Memory B cell (primary cell): ENCODE measurements at regions not wholly inside any gene's neighbourhood (a gene's known extent, or its start where the extent isn't known, plus 50 kb on each side); places are given as distances from the start of the nearest gene placed in this dataset.

Experiments used
- ATAC-seq: fragments of 150-1000 bp; cut with Tn5 transposase; 2 replicates; pipeline ENCODE4 v1.10.0; 2021; ENCODE audit warnings: low read depth, mild to moderate bottlenecking, moderate library complexity
- DNase-seq, 2 donors: peaks; one replicate each; pipeline ENCODE4 v3.0.0; 2022; ENCODE audit warnings: low spot score in 2 of 2
- H3K27ac Mint-ChIP-seq: one replicate; pipeline ENCODE4 v1.8.0; 2022; ENCODE audit warnings: mild to moderate bottlenecking, moderate library complexity, mixed read lengths
- H3K27me3 Mint-ChIP-seq: one replicate; pipeline ENCODE4 v1.8.0; 2022; ENCODE audit warnings: mixed read lengths
- H3K36me3 Mint-ChIP-seq: one replicate; pipeline ENCODE4 v1.8.0; 2022; ENCODE audit warnings: mild to moderate bottlenecking, mixed read lengths
- H3K4me1 Mint-ChIP-seq: one replicate; pipeline ENCODE4 v1.8.0; 2022; ENCODE audit warnings: mixed read lengths
- H3K4me3 Mint-ChIP-seq: one replicate; pipeline ENCODE4 v1.8.0; 2022; ENCODE audit warnings: mild to moderate bottlenecking, moderate library complexity, mixed read lengths
- H3K9me3 Mint-ChIP-seq: one replicate; pipeline ENCODE4 v1.8.0; 2022; ENCODE audit warnings: mixed read lengths

DNA sequence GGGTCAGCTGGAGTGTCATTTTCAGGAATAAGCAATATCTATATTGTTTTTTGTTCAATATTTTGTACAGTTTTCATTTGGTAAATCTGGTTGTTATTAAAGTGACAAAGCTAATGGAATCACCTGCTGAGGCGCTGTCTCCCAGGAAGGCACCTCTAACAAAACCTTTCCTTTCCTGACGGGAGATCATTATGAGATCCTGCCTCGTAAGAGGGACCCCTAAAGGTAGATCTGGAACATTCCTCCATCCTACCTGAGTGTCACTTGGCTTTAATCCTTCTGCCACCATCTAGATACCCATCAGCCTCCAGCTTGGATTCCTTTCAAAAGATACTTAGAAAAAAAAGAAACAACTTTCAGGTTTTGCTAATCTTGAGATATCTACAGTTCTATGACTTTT, 157.7 kb downstream of the FAT3 start:
- peaks cover 5% of the 10 kb centered on the region for H3K9me3 Mint-ChIP-seq
- no peaks in the 10 kb centered on the region for H3K4me1 Mint-ChIP-seq
- no peaks in the 10 kb centered on the region for H3K36me3 Mint-ChIP-seq
- no peak overlapping the region for H3K4me3 Mint-ChIP-seq
- DNase-seq (no peak), ATAC-seq (no peak)
- H3K27me3 Mint-ChIP-seq = no peaks in the 10 kb centered on the region
- H3K27ac Mint-ChIP-seq = no peak overlapping the region

DNA sequence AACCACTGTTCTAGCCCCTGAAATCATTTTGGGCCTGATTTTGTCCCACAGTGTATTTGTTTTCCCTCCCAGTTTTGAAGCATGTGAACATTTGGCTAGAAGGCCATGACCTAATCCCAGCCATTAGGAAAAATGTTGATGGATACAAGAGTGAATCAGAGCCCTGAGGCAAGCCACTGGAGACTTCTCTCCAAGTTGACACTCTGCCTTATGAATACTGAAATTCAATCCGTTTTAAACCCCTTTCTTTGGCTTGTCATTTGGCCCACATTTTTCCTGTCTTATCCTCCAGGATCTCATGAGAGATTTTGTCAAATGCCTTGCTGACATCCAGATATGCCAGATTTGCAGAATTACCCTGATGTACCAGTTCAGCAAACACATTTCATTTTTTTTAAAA, 158.8 kb downstream of the FAT3 start:
- Mint-ChIP-seq H3K27ac (no peak overlapping the region), H3K27me3 (no peaks in the 10 kb centered on the region), H3K4me1 (no peaks in the 10 kb centered on the region), H3K4me3 (no peak overlapping the region), H3K36me3 (no peaks in the 10 kb centered on the region), H3K9me3 (peaks cover 3% of the 10 kb centered on the region)
- DNase-seq (no peak), ATAC-seq (no peak)

DNA sequence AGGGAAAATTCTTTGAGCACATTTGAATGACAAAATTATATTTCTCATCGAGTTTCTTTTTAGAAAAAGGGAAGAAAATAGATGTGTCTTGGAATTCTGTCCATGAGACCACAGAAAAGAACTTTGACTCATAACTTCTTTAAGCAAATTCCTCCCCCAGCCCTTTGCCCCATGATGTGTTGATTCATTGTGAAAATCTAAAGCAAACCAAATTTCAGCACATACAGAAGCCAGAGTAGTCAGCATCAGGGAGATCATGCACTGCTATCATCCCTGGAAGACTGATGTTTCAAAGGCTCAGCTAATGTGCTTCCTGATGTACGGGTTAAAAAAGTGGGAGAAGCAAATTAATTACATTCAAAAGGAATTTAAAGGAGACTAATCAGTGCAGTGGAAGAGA, 159.7 kb downstream of the FAT3 start:
- no peaks in the 10 kb centered on the region for H3K27me3 Mint-ChIP-seq
- ATAC-seq (no peak), DNase-seq (no peak)
- no peaks in the 10 kb centered on the region for H3K4me1 Mint-ChIP-seq
- no peak overlapping the region for H3K27ac Mint-ChIP-seq
- peaks cover 3% of the 10 kb centered on the region for H3K9me3 Mint-ChIP-seq
- H3K36me3 Mint-ChIP-seq = no peaks in the 10 kb centered on the region
- H3K4me3 Mint-ChIP-seq = no peak overlapping the region

DNA sequence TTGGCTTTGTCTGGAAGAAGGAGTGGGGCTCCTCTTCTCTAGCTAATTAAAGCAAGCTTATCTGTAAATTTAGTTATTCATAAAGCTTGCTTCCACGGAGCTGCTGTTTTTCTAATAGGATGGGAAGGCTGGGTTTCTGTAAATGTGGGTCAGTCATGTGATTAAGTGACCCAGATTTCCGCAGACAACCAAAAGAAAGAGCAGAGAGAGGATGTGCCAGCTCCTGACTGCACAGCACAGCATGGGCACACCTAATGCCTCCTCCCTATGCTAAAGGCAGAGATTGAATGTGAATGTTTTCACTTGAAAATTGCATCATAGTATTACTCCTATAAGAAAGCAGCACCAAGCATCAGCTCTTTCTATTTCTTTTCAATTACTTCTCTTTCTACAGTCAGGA, 160.2 kb downstream of the FAT3 start:
- Mint-ChIP-seq H3K9me3 (peaks cover 3% of the 10 kb centered on the region), H3K27ac (no peak overlapping the region), H3K36me3 (no peaks in the 10 kb centered on the region), H3K4me1 (no peaks in the 10 kb centered on the region), H3K27me3 (no peaks in the 10 kb centered on the region), H3K4me3 (no peak overlapping the region)
- ATAC-seq = no peak
- no peak for DNase-seq

DNA sequence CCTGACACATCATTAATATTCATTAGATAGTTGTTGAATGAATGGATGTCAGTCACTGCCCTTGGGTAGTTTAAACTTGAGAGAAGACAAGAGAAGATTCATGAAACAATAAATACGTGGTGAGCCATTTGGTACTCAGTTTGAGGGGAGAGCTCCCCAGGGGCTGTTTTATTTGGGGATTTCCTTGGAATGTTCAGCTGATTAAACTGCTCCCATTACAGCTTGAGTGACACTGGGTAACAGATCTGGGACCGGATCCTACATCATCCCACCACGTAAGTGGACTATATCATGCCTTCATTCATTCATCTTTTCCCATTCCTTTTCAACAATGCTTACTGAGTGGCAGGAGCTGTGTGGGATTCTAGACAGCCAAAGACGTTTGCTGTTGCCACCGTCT, 162.0 kb downstream of the FAT3 start:
- H3K36me3 Mint-ChIP-seq = no peaks in the 10 kb centered on the region
- no peak overlapping the region for H3K27ac Mint-ChIP-seq
- peaks cover 3% of the 10 kb centered on the region for H3K9me3 Mint-ChIP-seq
- DNase-seq (no peak), ATAC-seq (no peak)
- no peaks in the 10 kb centered on the region for H3K27me3 Mint-ChIP-seq
- H3K4me1 Mint-ChIP-seq = no peaks in the 10 kb centered on the region
- H3K4me3 Mint-ChIP-seq = no peak overlapping the region

DNA sequence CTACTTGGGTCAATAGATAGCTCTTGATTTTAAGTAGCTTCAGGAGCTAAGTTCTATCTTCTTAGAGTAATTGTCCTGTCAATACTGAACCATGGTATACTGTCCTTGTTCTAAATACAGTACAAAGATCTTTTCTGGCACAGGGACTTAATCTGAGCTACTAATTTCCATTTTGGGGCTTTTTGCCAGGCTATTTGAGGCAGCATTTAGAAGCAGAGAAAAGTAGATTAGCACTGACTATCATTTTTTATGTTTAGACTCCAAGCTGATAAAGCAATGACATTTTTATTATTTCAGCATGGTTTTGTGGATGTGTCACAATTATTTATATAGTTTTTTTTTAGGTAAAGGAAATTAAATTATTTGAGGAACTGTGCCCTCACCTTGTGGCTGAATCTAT, 163.2 kb downstream of the FAT3 start:
- no peaks in the 10 kb centered on the region for H3K4me1 Mint-ChIP-seq
- ATAC-seq (no peak), DNase-seq (no peak)
- H3K36me3 Mint-ChIP-seq = no peaks in the 10 kb centered on the region
- no peak overlapping the region for H3K4me3 Mint-ChIP-seq
- peaks cover 5% of the 10 kb centered on the region for H3K9me3 Mint-ChIP-seq
- H3K27me3 Mint-ChIP-seq = no peaks in the 10 kb centered on the region
- no peak overlapping the region for H3K27ac Mint-ChIP-seq

DNA sequence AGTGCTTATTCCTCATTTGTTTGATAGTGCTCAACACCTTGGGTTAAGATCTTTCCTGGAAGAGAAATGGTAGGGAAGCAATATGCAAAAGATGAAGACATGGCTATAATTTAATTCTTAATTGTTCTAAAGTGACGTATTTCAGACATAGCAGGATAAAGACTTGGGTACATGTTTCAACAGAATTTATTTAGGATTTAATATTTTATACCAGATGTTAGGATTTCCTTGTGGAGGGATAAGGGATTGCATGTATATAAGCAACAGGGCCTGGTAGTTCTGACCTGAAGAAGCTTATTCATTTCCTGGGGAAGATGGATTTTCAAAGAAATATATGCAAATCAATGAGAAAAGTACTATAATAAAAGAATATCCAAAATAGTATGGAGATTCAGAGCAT, 163.8 kb downstream of the FAT3 start:
- DNase-seq (no peak), ATAC-seq (no peak)
- Mint-ChIP-seq H3K4me3 (no peak overlapping the region), H3K36me3 (no peaks in the 10 kb centered on the region), H3K27ac (no peak overlapping the region), H3K4me1 (no peaks in the 10 kb centered on the region), H3K27me3 (no peaks in the 10 kb centered on the region), H3K9me3 (peaks cover 5% of the 10 kb centered on the region)

DNA sequence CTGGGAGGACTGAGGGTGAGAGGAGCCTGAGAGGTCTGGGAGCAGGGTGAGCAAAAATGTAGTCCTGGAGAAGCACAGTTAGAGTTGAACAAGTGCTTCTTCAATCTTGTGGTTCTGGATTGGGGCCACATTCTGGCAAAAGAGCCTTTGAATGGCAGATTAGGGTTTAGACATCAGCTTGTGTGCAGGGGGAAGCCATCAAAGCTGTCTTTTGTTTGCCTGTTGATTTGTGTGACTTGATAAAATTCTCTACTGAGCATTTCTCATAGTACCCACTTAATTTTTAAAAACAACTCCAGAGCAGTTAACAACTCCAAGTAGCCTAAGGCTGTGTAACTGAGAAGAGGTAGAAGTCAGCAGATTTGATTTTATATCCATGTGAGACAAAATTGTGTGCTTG, 166.2 kb downstream of the FAT3 start:
- Mint-ChIP-seq H3K9me3 (peaks cover 5% of the 10 kb centered on the region), H3K4me1 (no peaks in the 10 kb centered on the region), H3K27me3 (no peaks in the 10 kb centered on the region), H3K27ac (no peak overlapping the region), H3K36me3 (no peaks in the 10 kb centered on the region), H3K4me3 (no peak overlapping the region)
- no peak for DNase-seq
- ATAC-seq = no peak

DNA sequence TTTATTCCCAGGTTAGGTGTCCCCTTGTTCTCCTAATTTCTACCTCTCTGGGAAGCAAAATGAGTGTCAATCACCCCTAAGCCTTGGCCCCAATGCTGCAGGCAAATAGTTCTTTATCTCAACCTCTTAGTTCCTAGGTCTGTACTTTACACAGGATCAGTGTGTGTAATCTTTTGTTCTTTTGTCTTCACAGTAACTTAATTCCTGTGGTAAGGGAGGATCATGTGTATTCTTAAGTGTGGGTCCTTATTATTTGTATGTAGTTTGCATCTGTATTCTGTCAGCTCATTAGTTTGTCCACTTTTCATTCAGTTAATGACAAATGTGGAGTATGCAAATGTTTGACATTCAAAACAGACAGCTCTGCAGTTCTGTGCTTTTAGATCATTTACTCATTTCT, 166.7 kb downstream of the FAT3 start:
- ATAC-seq (no peak), DNase-seq (no peak)
- H3K9me3 Mint-ChIP-seq = peaks cover 5% of the 10 kb centered on the region
- no peaks in the 10 kb centered on the region for H3K36me3 Mint-ChIP-seq
- no peak overlapping the region for H3K27ac Mint-ChIP-seq
- no peak overlapping the region for H3K4me3 Mint-ChIP-seq
- no peaks in the 10 kb centered on the region for H3K4me1 Mint-ChIP-seq
- no peaks in the 10 kb centered on the region for H3K27me3 Mint-ChIP-seq

DNA sequence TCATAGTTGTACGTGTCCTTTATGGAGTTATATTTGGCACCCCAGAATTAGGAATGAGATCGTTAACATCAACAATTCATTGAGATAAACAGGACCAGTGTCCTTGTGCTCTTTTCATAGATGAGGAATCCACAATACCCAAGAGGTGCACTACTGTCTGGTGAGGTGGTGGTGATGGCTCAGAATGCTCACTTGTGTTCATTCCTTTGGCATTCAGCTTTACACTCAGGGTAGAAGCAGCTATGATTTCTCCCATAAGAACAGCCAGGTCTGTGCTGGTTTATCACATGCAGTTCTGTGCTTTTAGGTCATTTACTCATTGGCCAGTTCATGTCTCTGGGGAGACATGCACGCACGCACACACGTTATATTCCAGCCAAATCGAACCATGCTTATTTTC, 167.2 kb downstream of the FAT3 start:
- no peaks in the 10 kb centered on the region for H3K4me1 Mint-ChIP-seq
- H3K36me3 Mint-ChIP-seq = no peaks in the 10 kb centered on the region
- H3K4me3 Mint-ChIP-seq = no peak overlapping the region
- H3K9me3 Mint-ChIP-seq = peaks cover 5% of the 10 kb centered on the region
- H3K27me3 Mint-ChIP-seq = no peaks in the 10 kb centered on the region
- no peak for DNase-seq
- ATAC-seq = no peak
- H3K27ac Mint-ChIP-seq = no peak overlapping the region

DNA sequence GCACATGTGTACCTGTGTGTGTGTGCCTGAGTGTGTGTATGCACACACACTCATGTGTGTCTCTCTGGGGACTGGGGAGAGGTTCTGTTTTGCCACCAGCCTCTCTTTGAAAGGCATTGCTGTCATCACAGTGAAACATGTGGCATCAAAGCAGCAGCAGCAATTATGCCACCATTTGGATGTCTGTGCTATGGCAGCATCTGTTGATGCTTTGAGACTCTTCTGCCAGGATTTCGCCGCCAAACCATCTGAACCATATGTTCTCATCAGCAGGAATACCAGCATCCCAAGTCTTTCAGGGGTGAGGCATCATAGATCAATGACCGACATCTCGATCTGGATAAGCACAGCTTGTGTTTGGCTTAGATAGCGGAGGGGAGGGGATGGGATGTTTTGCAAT, 168.6 kb downstream of the FAT3 start:
- Mint-ChIP-seq H3K4me1 (no peaks in the 10 kb centered on the region), H3K27ac (no peak overlapping the region), H3K4me3 (no peak overlapping the region), H3K27me3 (no peaks in the 10 kb centered on the region), H3K9me3 (peaks cover 2% of the 10 kb centered on the region), H3K36me3 (no peaks in the 10 kb centered on the region)
- DNase-seq (no peak), ATAC-seq (no peak)

DNA sequence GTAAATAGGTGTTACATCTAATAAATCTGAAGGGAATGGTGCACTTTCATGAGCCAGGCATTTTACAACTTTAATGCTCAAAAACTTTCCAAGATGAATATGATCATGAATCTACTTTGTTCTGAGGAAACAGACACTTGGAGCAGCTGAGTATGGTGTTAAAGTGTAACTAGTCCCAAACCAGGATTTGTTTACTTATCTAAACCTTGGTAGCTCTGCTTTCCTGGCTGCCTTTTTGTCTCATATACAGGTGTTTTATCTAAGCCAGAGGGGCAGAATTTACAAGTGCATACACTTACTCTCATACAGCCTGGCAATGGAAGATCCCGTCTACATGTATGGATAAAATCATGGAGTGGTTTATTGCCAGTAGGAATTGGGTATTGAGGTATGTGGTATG, 171.5 kb downstream of the FAT3 start:
- Mint-ChIP-seq H3K9me3 (peaks cover 2% of the 10 kb centered on the region), H3K4me1 (no peaks in the 10 kb centered on the region), H3K27ac (no peak overlapping the region), H3K27me3 (no peaks in the 10 kb centered on the region), H3K4me3 (no peak overlapping the region), H3K36me3 (no peaks in the 10 kb centered on the region)
- ATAC-seq (no peak), DNase-seq (no peak)

DNA sequence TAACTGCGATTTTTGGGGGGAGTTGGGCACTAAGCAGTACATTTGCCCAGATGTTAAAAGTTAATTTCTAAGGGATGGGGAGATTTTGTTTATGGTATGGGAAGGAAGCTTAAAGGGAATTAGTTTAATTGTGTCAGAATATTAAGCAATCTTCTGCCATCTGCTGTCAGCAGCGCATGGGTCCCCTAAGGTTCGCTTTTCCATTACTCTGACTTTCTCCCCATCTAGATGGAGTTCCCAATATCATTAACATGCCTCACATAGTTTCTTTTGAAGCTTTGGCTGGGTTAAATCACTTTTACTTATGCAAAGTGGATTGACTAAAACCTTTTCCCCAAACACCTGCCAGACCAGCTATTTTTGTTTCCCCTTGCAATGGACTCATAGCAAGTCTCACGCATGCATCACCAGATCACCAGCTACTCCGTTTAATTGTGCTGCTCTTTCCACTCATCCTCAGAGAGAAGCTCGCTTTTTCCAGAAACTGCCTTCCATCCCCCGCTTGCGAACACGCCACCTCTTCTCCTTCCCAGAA, 172.7 kb downstream of the FAT3 start:
- no peak overlapping the region for H3K27ac Mint-ChIP-seq
- H3K36me3 Mint-ChIP-seq = no peaks in the 10 kb centered on the region
- ATAC-seq = no peak
- DNase-seq = no peak
- no peaks in the 10 kb centered on the region for H3K27me3 Mint-ChIP-seq
- H3K4me3 Mint-ChIP-seq = no peak overlapping the region
- H3K9me3 Mint-ChIP-seq = peaks cover 4% of the 10 kb centered on the region
- no peaks in the 10 kb centered on the region for H3K4me1 Mint-ChIP-seq

DNA sequence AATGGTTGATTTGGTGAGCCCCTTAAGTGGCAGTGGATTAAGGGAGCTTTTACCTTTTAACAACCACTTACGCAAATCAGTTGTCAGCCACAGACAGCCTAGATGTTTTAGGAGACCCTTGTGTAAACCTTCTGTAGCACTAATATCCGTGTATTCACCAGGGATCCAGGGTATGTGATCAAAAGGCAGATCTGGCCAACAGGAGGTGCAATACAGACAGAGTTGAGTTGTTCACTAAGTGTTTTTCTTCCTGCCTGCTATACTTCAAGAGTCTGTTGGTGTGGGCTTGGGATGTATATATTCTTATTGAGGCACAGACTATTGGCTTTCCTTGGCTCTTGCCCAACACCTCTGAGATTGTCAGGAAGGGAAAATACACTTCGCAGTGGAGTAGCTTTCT, 175.1 kb downstream of the FAT3 start:
- no peak for DNase-seq
- no peak for ATAC-seq
- no peak overlapping the region for H3K4me3 Mint-ChIP-seq
- peaks cover 5% of the 10 kb centered on the region for H3K9me3 Mint-ChIP-seq
- H3K4me1 Mint-ChIP-seq = no peaks in the 10 kb centered on the region
- no peak overlapping the region for H3K27ac Mint-ChIP-seq
- H3K27me3 Mint-ChIP-seq = no peaks in the 10 kb centered on the region
- no peaks in the 10 kb centered on the region for H3K36me3 Mint-ChIP-seq

DNA sequence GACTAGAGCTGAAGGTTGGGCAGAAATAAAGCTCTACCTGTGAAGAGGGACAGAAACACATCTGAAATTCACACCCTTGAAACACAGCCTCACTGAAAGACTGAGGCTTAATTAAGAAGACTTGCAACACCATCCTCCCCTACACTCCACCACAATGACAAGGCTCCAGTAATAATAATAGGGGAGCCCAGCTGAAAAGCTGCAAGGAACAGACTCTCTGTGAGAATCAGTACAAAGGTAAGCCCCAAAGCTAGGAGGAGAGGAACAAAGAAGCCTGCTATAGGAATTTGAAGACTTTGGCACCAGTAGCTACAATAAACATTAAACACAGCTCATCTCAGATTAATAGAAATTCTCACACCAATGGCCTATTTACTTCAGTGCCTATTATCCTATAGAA, 176.9 kb downstream of the FAT3 start:
- DNase-seq (no peak), ATAC-seq (no peak)
- H3K4me3 Mint-ChIP-seq = no peak overlapping the region
- H3K27ac Mint-ChIP-seq = no peak overlapping the region
- H3K9me3 Mint-ChIP-seq = peaks cover 5% of the 10 kb centered on the region
- no peaks in the 10 kb centered on the region for H3K27me3 Mint-ChIP-seq
- no peaks in the 10 kb centered on the region for H3K4me1 Mint-ChIP-seq
- H3K36me3 Mint-ChIP-seq = no peaks in the 10 kb centered on the region

DNA sequence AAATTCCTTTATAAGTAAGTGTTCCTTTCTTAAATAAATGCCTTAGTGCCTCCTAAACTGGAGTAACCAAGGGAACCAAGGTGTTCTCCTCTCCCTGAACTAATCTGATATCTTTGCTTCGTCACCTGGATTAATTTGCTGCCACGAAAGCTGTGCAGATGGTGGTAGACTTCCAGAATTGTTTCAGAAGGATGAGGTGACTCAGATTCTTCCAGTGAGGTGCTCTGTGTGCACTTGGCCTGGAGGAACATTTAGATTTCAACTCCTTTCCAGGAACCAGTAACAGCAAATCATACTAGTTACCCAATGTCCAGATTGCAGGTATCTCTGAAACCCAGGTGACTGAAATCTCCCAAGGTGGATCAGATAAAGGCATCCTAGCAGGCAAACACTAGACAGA, 181.9 kb downstream of the FAT3 start:
- ATAC-seq (no peak), DNase-seq (no peak)
- Mint-ChIP-seq H3K27me3 (no peaks in the 10 kb centered on the region), H3K4me1 (no peaks in the 10 kb centered on the region), H3K4me3 (no peak overlapping the region), H3K27ac (no peak overlapping the region), H3K36me3 (no peaks in the 10 kb centered on the region), H3K9me3 (peaks cover 9% of the 10 kb centered on the region)
